Osteoblast (primary cell): ENCODE measurements at regions not wholly inside any gene's neighbourhood (a gene's known extent, or its start where the extent isn't known, plus 50 kb on each side); places are given as distances from the start of the nearest gene placed in this dataset.

Experiments used
- DNase-seq: peaks from one replicate; pipeline ENCODE4 v3.0.0; 2011; ENCODE audit warnings: low spot score, mixed read lengths; ENCODE audit not compliant: insufficient read length; ENCODE audit errors: missing footprints
- H2AFZ ChIP-seq: 2 replicates; pipeline ENCODE4 v1.6.0; 2011; ENCODE audit warnings: mild to moderate bottlenecking, low read length
- H3K27ac ChIP-seq: 2 replicates; pipeline ENCODE4 v1.5.1; 2011; ENCODE audit warnings: mild to moderate bottlenecking, low read depth, low read length, moderate library complexity
- H3K27me3 ChIP-seq: 2 replicates; pipeline ENCODE4 v1.6.0; 2012; ENCODE audit warnings: mild to moderate bottlenecking, control low read depth, inconsistent platforms, low read length, moderate library complexity; ENCODE audit not compliant: insufficient read depth
- H3K36me3 ChIP-seq: 2 replicates; pipeline ENCODE4 v1.5.1; 2011; ENCODE audit warnings: mild to moderate bottlenecking, low read length, control low read depth, moderate library complexity; ENCODE audit not compliant: insufficient read depth
- H3K4me1 ChIP-seq: 2 replicates; pipeline ENCODE4 v1.5.1; 2011; ENCODE audit warnings: mild to moderate bottlenecking, low read length, control low read depth, moderate library complexity; ENCODE audit not compliant: insufficient read depth
- H3K4me2 ChIP-seq: 2 replicates; pipeline ENCODE4 v1.6.0; 2011; ENCODE audit warnings: mild to moderate bottlenecking, low read length; ENCODE audit not compliant: insufficient read depth
- H3K4me3 ChIP-seq: fragments of 200-600 bp; sonication (generic); 3 replicates; pipeline ENCODE4 v1.5.1; 2012; ENCODE audit warnings: mild to moderate bottlenecking, low read length, inconsistent platforms; ENCODE audit not compliant: insufficient read depth
- H3K79me2 ChIP-seq: 2 replicates; pipeline ENCODE4 v1.6.0; 2012; ENCODE audit warnings: mild to moderate bottlenecking, low read length, control low read depth, inconsistent platforms; ENCODE audit not compliant: insufficient read depth
- H3K9me3 ChIP-seq: 2 replicates; pipeline ENCODE4 v1.5.1; 2011; ENCODE audit warnings: low read depth, low read length, control low read depth
- H4K20me1 ChIP-seq: 2 replicates; pipeline ENCODE4 v1.6.0; 2012; ENCODE audit warnings: mild to moderate bottlenecking, low read length, control low read depth; ENCODE audit not compliant: insufficient read depth
- TF ChIP-seq, protein P1 (sequence below): IDR thresholded peaks from 2 replicates; pipeline ENCODE4 v1.5.1; 2011; ENCODE audit warnings: mild to moderate bottlenecking, low read depth, low read length, moderate library complexity; ENCODE audit errors: extremely low read depth

DNA sequence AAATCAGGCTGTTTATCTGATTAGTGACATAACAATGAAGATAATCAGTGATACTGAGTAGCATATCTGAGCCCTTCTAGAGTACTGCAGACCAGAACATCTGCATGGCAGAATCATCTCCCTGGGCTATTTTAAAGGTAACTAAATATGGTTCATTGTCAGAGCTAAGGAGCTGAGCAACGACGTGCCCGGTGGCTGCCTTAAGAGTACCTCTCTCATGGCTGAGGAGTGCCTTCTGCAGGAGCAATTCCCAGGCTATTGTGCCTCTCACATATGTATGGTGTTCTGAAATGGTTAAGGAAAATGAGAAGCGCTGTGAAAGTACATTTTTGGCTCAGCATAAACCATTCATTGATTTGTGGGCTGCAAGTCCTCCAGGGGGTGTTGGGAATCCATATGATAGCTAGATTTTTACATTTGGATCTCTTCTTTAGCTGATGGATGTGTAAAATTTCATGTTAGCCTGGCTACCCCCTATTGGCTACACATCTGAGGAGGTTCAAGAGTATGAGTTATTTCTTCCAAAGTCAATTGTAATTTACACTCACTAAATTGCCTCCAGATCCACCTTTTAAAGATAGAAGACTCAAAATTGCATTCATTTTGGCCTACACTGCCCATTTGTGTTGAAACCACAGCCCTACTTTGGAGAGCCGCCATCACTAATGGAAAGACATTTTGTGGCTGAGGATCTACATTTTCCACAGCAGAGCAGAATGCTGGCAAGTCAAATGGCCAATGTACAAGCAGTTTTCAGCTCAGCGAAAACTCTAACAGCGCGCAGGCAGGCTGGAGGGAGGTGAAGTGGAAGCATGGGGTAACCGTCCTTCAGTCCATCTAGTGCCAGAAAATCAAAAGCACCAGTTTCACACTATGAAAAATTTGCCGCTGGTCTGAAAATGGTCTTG lies 198.0 kb downstream of the SIM1 start:
- no peak overlapping the region for H3K4me3 ChIP-seq
- H3K4me2 ChIP-seq: no peak overlapping the region
- TF ChIP-seq, protein P1, sequence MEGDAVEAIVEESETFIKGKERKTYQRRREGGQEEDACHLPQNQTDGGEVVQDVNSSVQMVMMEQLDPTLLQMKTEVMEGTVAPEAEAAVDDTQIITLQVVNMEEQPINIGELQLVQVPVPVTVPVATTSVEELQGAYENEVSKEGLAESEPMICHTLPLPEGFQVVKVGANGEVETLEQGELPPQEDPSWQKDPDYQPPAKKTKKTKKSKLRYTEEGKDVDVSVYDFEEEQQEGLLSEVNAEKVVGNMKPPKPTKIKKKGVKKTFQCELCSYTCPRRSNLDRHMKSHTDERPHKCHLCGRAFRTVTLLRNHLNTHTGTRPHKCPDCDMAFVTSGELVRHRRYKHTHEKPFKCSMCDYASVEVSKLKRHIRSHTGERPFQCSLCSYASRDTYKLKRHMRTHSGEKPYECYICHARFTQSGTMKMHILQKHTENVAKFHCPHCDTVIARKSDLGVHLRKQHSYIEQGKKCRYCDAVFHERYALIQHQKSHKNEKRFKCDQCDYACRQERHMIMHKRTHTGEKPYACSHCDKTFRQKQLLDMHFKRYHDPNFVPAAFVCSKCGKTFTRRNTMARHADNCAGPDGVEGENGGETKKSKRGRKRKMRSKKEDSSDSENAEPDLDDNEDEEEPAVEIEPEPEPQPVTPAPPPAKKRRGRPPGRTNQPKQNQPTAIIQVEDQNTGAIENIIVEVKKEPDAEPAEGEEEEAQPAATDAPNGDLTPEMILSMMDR: no peak
- H3K27ac ChIP-seq: no peak overlapping the region
- H2AFZ ChIP-seq: peak overlapping the region; percentile 40
- no peaks in the 10 kb centered on the region for H4K20me1 ChIP-seq
- no peak for DNase-seq
- no peaks in the 10 kb centered on the region for H3K79me2 ChIP-seq
- no peaks in the 10 kb centered on the region for H3K9me3 ChIP-seq
- H3K4me1 ChIP-seq: peaks cover 30% of the 10 kb centered on the region
- H3K36me3 ChIP-seq: no peaks in the 10 kb centered on the region
- H3K27me3 ChIP-seq: no peaks in the 10 kb centered on the region

GRCh38 chr6:100262086-100262485 lies 202.6 kb downstream of the SIM1 start:
- TF ChIP-seq, protein P1: no peak
- no peaks in the 10 kb centered on the region for H3K9me3 ChIP-seq
- H3K79me2 ChIP-seq: no peaks in the 10 kb centered on the region
- H3K4me1 ChIP-seq: peaks cover 8% of the 10 kb centered on the region
- H3K4me2 ChIP-seq: no peak overlapping the region
- no peak for DNase-seq
- no peak overlapping the region for H3K27ac ChIP-seq
- H4K20me1 ChIP-seq: no peaks in the 10 kb centered on the region
- no peak overlapping the region for H2AFZ ChIP-seq
- H3K27me3 ChIP-seq: no peaks in the 10 kb centered on the region
- H3K36me3 ChIP-seq: no peaks in the 10 kb centered on the region
- H3K4me3 ChIP-seq: no peak overlapping the region

- Histone ChIP-seq H3K9me3 (no peaks in the 10 kb centered on the region), H3K36me3 (no peaks in the 10 kb centered on the region), H3K27me3 (no peaks in the 10 kb centered on the region), H2AFZ (no peak overlapping the region), H3K79me2 (no peaks in the 10 kb centered on the region), H3K4me1 (peaks cover 6% of the 10 kb centered on the region), H3K27ac (no peak overlapping the region), H3K4me3 (no peak overlapping the region), H4K20me1 (no peaks in the 10 kb centered on the region), H3K4me2 (no peak overlapping the region)
- DNase-seq: no peak
- TF ChIP-seq, protein P1: no peak
Measured at GRCh38 chr6:100261486-100261885, 203.2 kb downstream of the SIM1 start.

- no peak overlapping the region for H3K4me3 ChIP-seq
- H3K36me3 ChIP-seq: no peaks in the 10 kb centered on the region
- H3K9me3 ChIP-seq: no peaks in the 10 kb centered on the region
- no peak overlapping the region for H3K4me2 ChIP-seq
- DNase-seq: no peak
- H3K4me1 ChIP-seq: peaks cover 6% of the 10 kb centered on the region
- TF ChIP-seq, protein P1: no peak
- no peaks in the 10 kb centered on the region for H3K79me2 ChIP-seq
- H2AFZ ChIP-seq: no peak overlapping the region
- no peak overlapping the region for H3K27ac ChIP-seq
- H4K20me1 ChIP-seq: no peaks in the 10 kb centered on the region
- no peaks in the 10 kb centered on the region for H3K27me3 ChIP-seq
Measured at GRCh38 chr6:100260584-100260983, 204.1 kb downstream of the SIM1 start.
